HUES48 (cell line): ENCODE measurements at regions not wholly inside any gene's neighbourhood (a gene's known extent, or its start where the extent isn't known, plus 50 kb on each side); places are given as distances from the start of the nearest gene placed in this dataset.

Source experiments
- H3K27ac ChIP-seq: one replicate; pipeline ENCODE4 v1.7.0; 2013; ENCODE audit warnings: low read depth, low read length, inconsistent platforms
- H3K27me3 ChIP-seq: 2 replicates; pipeline ENCODE4 v1.6.1; 2013; ENCODE audit warnings: mild to moderate bottlenecking, low read length; ENCODE audit not compliant: control insufficient read depth, insufficient read depth
- H3K36me3 ChIP-seq: 2 replicates; pipeline ENCODE4 v1.6.1; 2013; ENCODE audit warnings: low read length; ENCODE audit not compliant: control insufficient read depth, insufficient read depth
- H3K4me1 ChIP-seq: 2 replicates; pipeline ENCODE4 v1.6.1; 2013; ENCODE audit warnings: mild to moderate bottlenecking, low read length; ENCODE audit not compliant: control insufficient read depth, insufficient read depth
- H3K4me3 ChIP-seq: 2 replicates; pipeline ENCODE4 v1.5.1; 2013; ENCODE audit warnings: mild to moderate bottlenecking, low read depth, low read length
- H3K9ac ChIP-seq: 2 replicates; pipeline ENCODE4 v1.6.1; 2013; ENCODE audit warnings: mild to moderate bottlenecking, low read depth, low read length, moderate library complexity
- H3K9me3 ChIP-seq: 2 replicates; pipeline ENCODE4 v1.6.1; 2013; ENCODE audit warnings: low read length; ENCODE audit not compliant: control insufficient read depth, insufficient read depth

- H3K27me3 ChIP-seq = no peaks in the 10 kb centered on the region
- no peak overlapping the region for H3K27ac ChIP-seq
- no peak overlapping the region for H3K4me3 ChIP-seq
- H3K36me3 ChIP-seq = no peaks in the 10 kb centered on the region
- no peaks in the 10 kb centered on the region for H3K9me3 ChIP-seq
- no peak overlapping the region for H3K9ac ChIP-seq
- H3K4me1 ChIP-seq = no peaks in the 10 kb centered on the region
These were observed 64.2 kb downstream of the GJA1 start for GRCh38 chr6:121499666-121500065.

GRCh38 chr6:121503589-121503991 is 68.1 kb downstream of the GJA1 start:
- Histone ChIP-seq H3K27ac (no peak overlapping the region), H3K4me3 (no peak overlapping the region), H3K9ac (no peak overlapping the region), H3K36me3 (no peaks in the 10 kb centered on the region), H3K4me1 (no peaks in the 10 kb centered on the region), H3K27me3 (no peaks in the 10 kb centered on the region), H3K9me3 (no peaks in the 10 kb centered on the region)

- H3K36me3 ChIP-seq = no peaks in the 10 kb centered on the region
- H3K4me3 ChIP-seq = no peak overlapping the region
- H3K4me1 ChIP-seq = no peaks in the 10 kb centered on the region
- H3K27me3 ChIP-seq = no peaks in the 10 kb centered on the region
- H3K27ac ChIP-seq = no peak overlapping the region
- no peak overlapping the region for H3K9ac ChIP-seq
- H3K9me3 ChIP-seq = no peaks in the 10 kb centered on the region
These were observed 68.8 kb downstream of the GJA1 start for GRCh38 chr6:121504227-121504626.

- no peaks in the 10 kb centered on the region for H3K27me3 ChIP-seq
- no peaks in the 10 kb centered on the region for H3K36me3 ChIP-seq
- H3K4me1 ChIP-seq = no peaks in the 10 kb centered on the region
- H3K9me3 ChIP-seq = no peaks in the 10 kb centered on the region
- H3K27ac ChIP-seq = no peak overlapping the region
- no peak overlapping the region for H3K4me3 ChIP-seq
- H3K9ac ChIP-seq = no peak overlapping the region
These were observed 69.8 kb downstream of the GJA1 start for GRCh38 chr6:121505284-121505683.

DNA sequence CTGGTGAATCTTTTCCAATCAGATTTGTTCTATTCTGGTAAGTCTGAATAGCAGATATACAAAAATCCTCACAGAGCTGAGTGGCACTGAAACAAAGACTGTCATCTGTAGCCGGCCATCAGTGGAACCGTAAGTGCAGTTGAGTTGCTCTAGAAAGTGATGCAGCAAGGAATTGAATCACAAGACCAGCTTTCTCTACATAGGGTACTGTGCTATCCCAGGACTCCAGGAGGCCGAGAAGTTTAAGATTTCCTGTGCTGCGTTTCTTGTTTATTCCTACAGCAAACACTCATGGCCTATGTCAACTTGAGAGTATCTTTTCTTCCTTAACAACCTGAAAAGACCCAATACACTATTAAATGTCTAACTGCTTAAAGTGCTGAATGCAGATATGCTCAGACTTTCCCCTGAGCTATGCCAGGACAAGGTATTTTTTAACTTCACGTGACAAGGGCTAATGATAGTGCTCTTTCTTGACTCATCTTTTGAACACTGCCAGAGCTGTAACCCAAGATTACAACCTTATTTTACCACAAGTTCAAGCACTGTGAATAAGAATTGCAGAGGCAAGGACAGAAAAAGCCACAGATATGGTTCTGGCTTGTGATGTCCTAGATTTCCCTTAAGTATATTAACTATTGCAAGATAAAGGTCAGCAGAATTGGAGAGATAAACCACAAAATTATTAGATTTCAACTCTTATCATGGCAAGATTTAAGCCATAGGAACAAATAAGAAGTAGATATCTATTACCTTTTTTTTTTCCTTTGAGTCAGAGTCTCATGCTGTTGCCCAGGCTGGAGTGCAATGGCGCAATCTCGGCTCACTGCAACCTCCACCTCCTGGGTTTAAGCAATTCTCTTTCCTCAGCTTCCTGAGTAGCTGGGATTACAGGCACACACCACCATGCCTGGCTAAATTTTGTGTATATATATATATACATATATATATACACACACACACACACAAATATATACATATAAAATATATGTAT is 71.6 kb downstream of the GJA1 start:
- Histone ChIP-seq H3K27ac (no peak overlapping the region), H3K9me3 (no peaks in the 10 kb centered on the region), H3K4me3 (no peak overlapping the region), H3K36me3 (no peaks in the 10 kb centered on the region), H3K27me3 (no peaks in the 10 kb centered on the region), H3K4me1 (0 out of 2 replicates have a peak, but pooled peaks cover 4% of the 10 kb centered on the region), H3K9ac (no peak overlapping the region)

DNA sequence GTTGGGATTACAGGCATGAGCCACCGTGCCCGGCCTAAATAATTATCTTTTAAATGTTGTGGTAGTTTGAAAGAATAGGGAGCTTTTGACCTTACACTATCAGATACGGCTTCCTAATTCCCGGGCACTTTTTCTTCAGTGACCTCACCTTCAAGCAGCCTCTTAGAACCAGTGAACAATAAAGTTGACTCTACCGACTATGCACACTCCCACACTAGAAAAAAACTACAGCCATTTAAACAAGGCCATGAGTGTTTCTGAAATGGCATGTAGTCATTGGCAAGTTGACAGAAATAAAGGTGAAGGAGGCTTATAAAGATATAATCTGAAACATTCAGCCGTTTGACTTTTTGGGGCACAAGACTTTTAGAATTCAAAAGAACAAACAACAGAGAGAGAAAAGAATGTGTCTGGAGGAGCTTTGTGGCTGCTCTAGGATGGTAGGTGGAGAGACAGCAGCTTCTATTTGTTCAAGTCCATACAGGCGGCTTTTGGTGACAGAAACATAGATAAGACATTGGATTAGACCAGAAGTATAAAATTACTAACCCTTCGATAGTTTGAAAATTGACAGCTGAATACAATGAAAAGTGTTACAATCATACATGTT is 75.2 kb downstream of the GJA1 start:
- no peaks in the 10 kb centered on the region for H3K36me3 ChIP-seq
- no peak overlapping the region for H3K9ac ChIP-seq
- no peak overlapping the region for H3K4me3 ChIP-seq
- no peaks in the 10 kb centered on the region for H3K27me3 ChIP-seq
- H3K4me1 ChIP-seq = 0 out of 2 replicates have a peak, but pooled peaks cover 4% of the 10 kb centered on the region
- no peak overlapping the region for H3K27ac ChIP-seq
- no peaks in the 10 kb centered on the region for H3K9me3 ChIP-seq

DNA sequence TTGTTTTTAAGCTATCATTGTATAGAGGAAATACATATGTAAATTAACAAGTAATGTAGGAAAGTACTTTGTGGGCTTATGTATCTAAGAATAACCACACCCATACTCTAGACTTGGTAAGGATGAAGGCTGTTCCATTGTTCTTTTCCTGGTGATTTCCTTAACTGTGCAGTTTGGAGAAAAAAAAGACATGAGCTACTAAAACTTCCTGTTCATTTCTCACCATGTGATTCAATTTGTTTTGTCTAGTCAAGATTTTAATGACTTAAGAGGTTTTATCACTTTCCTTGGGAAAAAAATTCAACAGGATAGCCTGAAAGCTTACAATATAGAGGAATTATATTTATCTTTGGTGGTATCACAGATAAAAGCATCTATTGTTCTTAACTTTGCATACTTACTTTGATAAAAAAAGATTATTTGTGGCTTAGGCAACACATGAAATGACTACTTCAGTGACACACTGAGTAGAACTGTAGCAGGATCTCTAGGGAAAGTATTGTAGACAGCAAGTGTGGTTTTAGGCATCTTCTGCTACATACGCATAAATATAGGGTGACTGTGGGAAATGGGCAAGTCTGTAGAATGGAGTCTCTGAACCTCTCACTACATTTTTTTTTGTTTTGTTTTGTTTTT is 80.3 kb downstream of the GJA1 start:
- H3K27ac ChIP-seq = no peak overlapping the region
- H3K9ac ChIP-seq = no peak overlapping the region
- no peaks in the 10 kb centered on the region for H3K36me3 ChIP-seq
- no peak overlapping the region for H3K4me3 ChIP-seq
- H3K4me1 ChIP-seq = peaks cover 12% of the 10 kb centered on the region
- H3K27me3 ChIP-seq = no peaks in the 10 kb centered on the region
- H3K9me3 ChIP-seq = no peaks in the 10 kb centered on the region

DNA sequence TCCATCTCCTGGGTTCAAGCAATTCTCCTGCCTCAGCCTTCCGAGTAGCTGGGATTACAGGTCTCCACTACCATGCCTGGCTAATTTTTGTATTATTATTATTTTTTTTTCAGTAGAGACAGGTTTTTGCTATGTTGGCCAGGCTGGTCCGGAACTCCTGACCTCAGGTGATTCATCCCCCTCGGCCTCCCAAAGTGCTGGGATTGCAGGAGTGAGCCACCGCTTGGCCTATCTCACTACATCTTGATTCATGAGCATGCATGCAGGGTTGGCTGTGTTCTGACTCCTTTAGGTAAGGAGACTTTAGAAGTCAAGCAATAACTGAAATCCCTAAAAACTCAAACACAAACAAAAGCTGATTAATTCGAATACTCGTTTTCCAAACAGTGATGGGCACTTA is 80.9 kb downstream of the GJA1 start:
- no peaks in the 10 kb centered on the region for H3K36me3 ChIP-seq
- H3K27me3 ChIP-seq = no peaks in the 10 kb centered on the region
- H3K9ac ChIP-seq = no peak overlapping the region
- no peak overlapping the region for H3K4me3 ChIP-seq
- H3K27ac ChIP-seq = no peak overlapping the region
- peaks cover 17% of the 10 kb centered on the region for H3K4me1 ChIP-seq
- no peaks in the 10 kb centered on the region for H3K9me3 ChIP-seq

GRCh38 chr6:121520337-121521163 is 85.1 kb downstream of the GJA1 start:
- no peak overlapping the region; the same call in 1 of the 2 replicates for H3K4me3 ChIP-seq
- H3K36me3 ChIP-seq = no peaks in the 10 kb centered on the region
- H3K9ac ChIP-seq = peak overlapping the region; percentile 27; the same call in 1 of the 2 replicates
- no peaks in the 10 kb centered on the region for H3K9me3 ChIP-seq
- H3K27ac ChIP-seq = peak overlapping the region; percentile 80
- H3K27me3 ChIP-seq = no peaks in the 10 kb centered on the region
- peaks cover 40% of the 10 kb centered on the region for H3K4me1 ChIP-seq

DNA sequence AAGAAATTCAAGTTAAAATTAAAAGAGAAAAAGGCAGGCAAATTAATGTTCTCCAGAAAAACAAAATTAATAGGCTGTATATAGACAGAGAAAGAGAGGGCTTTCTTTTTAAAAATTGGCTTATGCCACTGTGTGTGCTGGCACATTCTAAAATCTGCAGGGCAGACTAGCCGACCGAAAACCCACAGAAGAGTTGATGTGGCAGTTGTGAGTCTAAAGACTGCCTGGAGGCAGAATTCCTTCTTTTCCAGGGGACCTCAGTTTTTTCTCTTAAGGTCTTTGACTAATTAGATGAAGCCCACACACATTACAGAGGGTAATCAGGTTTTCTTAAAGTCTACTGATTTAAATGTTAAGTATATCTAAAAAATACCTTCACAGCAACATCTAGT is 85.7 kb downstream of the GJA1 start:
- peak overlapping the region; percentile 68 for H3K27ac ChIP-seq
- H3K9me3 ChIP-seq = no peaks in the 10 kb centered on the region
- no peak overlapping the region; the same call in 1 of the 2 replicates for H3K9ac ChIP-seq
- no peaks in the 10 kb centered on the region for H3K27me3 ChIP-seq
- H3K4me3 ChIP-seq = no peak overlapping the region
- no peaks in the 10 kb centered on the region for H3K36me3 ChIP-seq
- H3K4me1 ChIP-seq = peaks cover 43% of the 10 kb centered on the region
